SH-SY5Y (cell line): ENCODE measurements at regions not wholly inside any gene's neighbourhood (a gene's known extent, or its start where the extent isn't known, plus 50 kb on each side); places are given as distances from the start of the nearest gene placed in this dataset.

ENCODE experiments used
- GATA2 ChIP-seq: IDR thresholded peaks from 2 replicates; pipeline ENCODE4 v1.6.1; 2011; ENCODE audit warnings: mild to moderate bottlenecking, low read depth, low read length
- GATA3 ChIP-seq: IDR thresholded peaks from 2 replicates; pipeline ENCODE4 v1.6.1; 2011; ENCODE audit warnings: low read depth, mild to moderate bottlenecking, low read length, moderate library complexity

GRCh38 chr1:59014827-59015226 is 231.0 kb upstream of the JUN start:
- TF ChIP-seq GATA2 (peak; percentile 11; the same call in 1 of the 2 replicates), GATA3 (no peak)
